ENCODE measurements at regions not wholly inside any gene's neighbourhood (a gene's known extent, or its start where the extent isn't known, plus 50 kb on each side); places are given as distances from the start of the nearest gene placed in this dataset.
"Not testable (repeated sequence)": the region's sequence is repeated elsewhere in the genome, so short reads cannot be mapped to it uniquely, and the experiment has no call there.

DNA sequence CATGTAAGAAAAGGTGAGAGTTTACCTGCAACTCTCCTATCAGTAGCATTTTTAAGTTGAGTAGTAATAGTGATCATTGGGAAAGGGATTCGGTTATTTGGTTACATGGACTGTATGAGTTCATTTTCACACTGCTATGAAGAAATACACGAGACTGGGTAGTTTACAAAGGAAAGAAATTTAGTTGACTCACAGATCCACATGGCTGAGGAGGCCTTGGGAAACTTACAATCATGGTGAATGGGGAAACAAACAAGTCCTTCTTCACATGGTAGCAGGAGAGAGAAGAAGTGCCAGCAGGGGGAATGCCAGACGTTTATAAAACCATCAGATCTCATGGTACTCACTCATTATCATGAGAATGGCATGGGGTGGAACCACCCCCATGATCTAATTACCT lies 59.3 kb upstream of the FBXO28 start:
- no peaks in the 10 kb centered on the region for H3K27me3 ChIP-seq
- H3K4me3 ChIP-seq: no peak overlapping the region
- no peaks in the 10 kb centered on the region for H3K9me3 ChIP-seq
- no peak for ATAC-seq
- H3K36me3 ChIP-seq: no peaks in the 10 kb centered on the region
- intact Hi-C loops (cut with DNase I; ENCODE audit: low total_unique reads): no loop called here
- in situ Hi-C loops (cut with MboI; ENCODE audit: low sequenced_read_pairs in 4 of 4): no loop called here
- no peak for DNase-seq
- no peak overlapping the region for H3K27ac ChIP-seq
- no peak for TF ChIP-seq POLR2A (IDR thresholded peaks at IDR 0.05)
- TF ChIP-seq, protein P1, sequence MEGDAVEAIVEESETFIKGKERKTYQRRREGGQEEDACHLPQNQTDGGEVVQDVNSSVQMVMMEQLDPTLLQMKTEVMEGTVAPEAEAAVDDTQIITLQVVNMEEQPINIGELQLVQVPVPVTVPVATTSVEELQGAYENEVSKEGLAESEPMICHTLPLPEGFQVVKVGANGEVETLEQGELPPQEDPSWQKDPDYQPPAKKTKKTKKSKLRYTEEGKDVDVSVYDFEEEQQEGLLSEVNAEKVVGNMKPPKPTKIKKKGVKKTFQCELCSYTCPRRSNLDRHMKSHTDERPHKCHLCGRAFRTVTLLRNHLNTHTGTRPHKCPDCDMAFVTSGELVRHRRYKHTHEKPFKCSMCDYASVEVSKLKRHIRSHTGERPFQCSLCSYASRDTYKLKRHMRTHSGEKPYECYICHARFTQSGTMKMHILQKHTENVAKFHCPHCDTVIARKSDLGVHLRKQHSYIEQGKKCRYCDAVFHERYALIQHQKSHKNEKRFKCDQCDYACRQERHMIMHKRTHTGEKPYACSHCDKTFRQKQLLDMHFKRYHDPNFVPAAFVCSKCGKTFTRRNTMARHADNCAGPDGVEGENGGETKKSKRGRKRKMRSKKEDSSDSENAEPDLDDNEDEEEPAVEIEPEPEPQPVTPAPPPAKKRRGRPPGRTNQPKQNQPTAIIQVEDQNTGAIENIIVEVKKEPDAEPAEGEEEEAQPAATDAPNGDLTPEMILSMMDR (IDR thresholded peaks at IDR 0.05 in 4 of 5, conservative IDR thresholded peaks at IDR 0.05 in 1 of 5): no peak
- H3K4me1 ChIP-seq: peaks cover 0 to 4% of the 10 kb centered on the region in 2 donors

DNA sequence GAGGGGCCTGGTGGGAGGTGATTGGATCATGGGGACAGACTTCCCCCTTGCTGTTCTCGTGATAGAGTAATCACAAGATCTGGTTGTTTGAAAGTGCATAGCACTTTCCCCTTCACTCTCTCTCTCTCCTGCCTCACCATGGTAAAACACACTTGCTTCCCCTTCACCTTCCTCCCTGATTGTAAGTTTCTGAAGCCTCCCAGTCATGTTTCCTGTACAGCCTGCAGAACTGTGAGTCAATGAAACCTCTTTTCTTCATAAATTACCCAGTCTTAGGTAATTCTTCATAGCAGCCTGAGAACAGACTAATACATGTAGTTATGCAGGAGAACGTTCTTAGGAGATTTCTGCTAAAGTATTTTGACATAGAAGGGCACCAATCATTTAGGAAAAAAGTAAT lies 59.9 kb upstream of the FBXO28 start:
- TF ChIP-seq, protein P1 (IDR thresholded peaks at IDR 0.05 in 4 of 5, conservative IDR thresholded peaks at IDR 0.05 in 1 of 5): no peak
- TF ChIP-seq POLR2A (IDR thresholded peaks at IDR 0.05): no peak
- Histone ChIP-seq H3K9me3 (no peaks in the 10 kb centered on the region), H3K36me3 (no peaks in the 10 kb centered on the region), H3K4me3 (no peak overlapping the region), H3K27me3 (no peaks in the 10 kb centered on the region), H3K4me1 (peaks cover 0 to 4% of the 10 kb centered on the region in 2 donors), H3K27ac (no peak overlapping the region)
- intact Hi-C loops (cut with DNase I; ENCODE audit: low total_unique reads): no loop called here
- in situ Hi-C loops (cut with MboI; ENCODE audit: low sequenced_read_pairs in 4 of 4): no loop called here
- DNase-seq (no peak), ATAC-seq (no peak)

DNA sequence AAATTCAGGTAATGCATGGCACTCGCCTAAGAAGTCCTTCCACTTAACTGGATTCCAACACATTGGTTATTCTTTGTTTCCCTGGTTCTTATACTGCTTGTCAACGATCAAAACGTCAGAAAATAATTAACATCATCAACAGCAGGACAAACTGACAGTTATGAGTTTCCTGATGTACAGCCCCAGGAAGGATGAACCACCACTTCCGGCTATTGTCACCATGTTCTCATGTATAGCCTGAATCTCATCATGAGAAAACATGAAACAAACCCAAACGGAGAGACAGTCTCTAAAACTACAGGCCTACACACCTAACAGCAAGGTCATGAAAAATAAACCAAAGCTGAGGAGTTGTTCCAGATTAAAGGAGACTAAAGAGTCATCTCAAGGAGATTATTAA lies 60.5 kb upstream of the FBXO28 start:
- no peak for ATAC-seq
- TF ChIP-seq, protein P1 (IDR thresholded peaks at IDR 0.05 in 4 of 5, conservative IDR thresholded peaks at IDR 0.05 in 1 of 5): no peak
- TF ChIP-seq POLR2A (IDR thresholded peaks at IDR 0.05): no peak
- H3K27me3 ChIP-seq: no peaks in the 10 kb centered on the region
- intact Hi-C loops (cut with DNase I; ENCODE audit: low total_unique reads): no loop called here
- no peak for DNase-seq
- no peaks in the 10 kb centered on the region for H3K36me3 ChIP-seq
- no peak overlapping the region for H3K4me3 ChIP-seq
- in situ Hi-C loops (cut with MboI; ENCODE audit: low sequenced_read_pairs in 4 of 4): no loop called here
- H3K4me1 ChIP-seq: peaks cover 0 to 4% of the 10 kb centered on the region in 2 donors
- H3K9me3 ChIP-seq: no peaks in the 10 kb centered on the region
- H3K27ac ChIP-seq: no peak overlapping the region

DNA sequence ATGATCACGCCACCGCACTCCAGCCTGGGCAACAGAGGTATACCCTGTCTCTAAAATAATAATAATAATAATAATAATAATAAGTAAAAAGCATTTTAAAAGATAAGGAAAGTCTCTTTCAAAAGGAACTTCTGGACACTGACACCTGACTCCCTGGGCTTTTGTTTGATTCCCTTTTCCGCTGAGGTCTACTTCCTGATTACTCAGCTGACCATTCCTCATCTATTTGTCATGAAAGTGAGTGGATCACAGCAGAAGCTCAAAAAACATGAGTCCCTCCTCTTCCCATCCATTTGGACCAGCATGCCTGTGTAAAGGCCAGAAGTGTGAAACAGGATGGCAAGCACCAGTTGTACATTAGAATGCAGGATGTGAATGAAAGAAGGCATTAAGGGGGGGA lies 61.1 kb upstream of the FBXO28 start:
- H3K4me3 ChIP-seq: no peak overlapping the region
- ATAC-seq (no peak), DNase-seq (no peak)
- H3K27ac ChIP-seq: no peak overlapping the region
- peaks cover 0 to 4% of the 10 kb centered on the region in 2 donors for H3K4me1 ChIP-seq
- in situ Hi-C loops (cut with MboI; ENCODE audit: low sequenced_read_pairs in 4 of 4): no loop called here
- H3K27me3 ChIP-seq: no peaks in the 10 kb centered on the region
- no peaks in the 10 kb centered on the region for H3K36me3 ChIP-seq
- TF ChIP-seq, protein P1 (IDR thresholded peaks at IDR 0.05 in 4 of 5, conservative IDR thresholded peaks at IDR 0.05 in 1 of 5): no peak
- no peak for TF ChIP-seq POLR2A (IDR thresholded peaks at IDR 0.05)
- H3K9me3 ChIP-seq: no peaks in the 10 kb centered on the region
- intact Hi-C loops (cut with DNase I; ENCODE audit: low total_unique reads): no loop called here

DNA sequence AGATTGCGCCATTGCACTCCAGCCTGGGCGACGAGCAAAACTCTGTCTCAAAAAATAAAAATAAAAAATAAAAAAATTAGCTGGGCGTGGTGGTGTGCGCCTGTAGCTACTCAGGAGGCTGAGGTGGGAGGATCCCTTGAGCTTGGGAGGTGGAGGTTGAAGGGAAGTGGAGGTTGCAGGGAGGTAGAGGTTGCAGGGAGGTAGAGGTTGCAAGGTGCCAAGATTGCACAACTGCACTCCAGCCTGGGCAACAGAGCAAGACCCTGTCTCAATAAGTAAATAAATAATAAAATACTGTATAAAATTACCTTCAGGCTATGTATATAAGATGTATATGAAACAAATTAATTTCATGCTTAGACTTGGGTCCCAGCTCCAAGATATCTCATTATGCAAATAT lies 62.1 kb upstream of the FBXO28 start:
- H3K4me3 ChIP-seq; ATAC-seq; H3K9me3 ChIP-seq; H3K27ac ChIP-seq; H3K4me1 ChIP-seq; DNase-seq; H3K27me3 ChIP-seq; H3K36me3 ChIP-seq; in situ Hi-C loops (cut with MboI; ENCODE audit: low sequenced_read_pairs in 4 of 4): not testable (repeated sequence)
- intact Hi-C loops (cut with DNase I; ENCODE audit: low total_unique reads): loop anchor here (2.0 kb wide), 1 partner anchor 353 kb away; no protein-coding TSS in a partner anchor

All from gastrocnemius medialis (tissue), 4 donors.